A549 (cell line): ENCODE measurements at regions not wholly inside any gene's neighbourhood (a gene's known extent, or its start where the extent isn't known, plus 50 kb on each side); places are given as distances from the start of the nearest gene placed in this dataset.

ENCODE experiments used
- ATAC-seq, 2 experiments: fragments of 200-7000 bp in 1 of 2; fragments of >200 bp in 1 of 2; cut with Nextera tagmentation in 1 of 2; cut with Tn5 transposase in 1 of 2; 3 replicates each; pipeline versions ENCODE4 v1.8.0 to v1.9.1; 2018 to 2020; ENCODE audit warnings: mild to moderate bottlenecking in 1 of 2, moderate library complexity in 1 of 2
- CTCF ChIA-PET: fragments of 300-600 bp; sonication (Branson Sonifier 250); formaldehyde crosslinking; extraction: SDS; loops from one replicate; lab custom pipeline; 2021; ENCODE audit warnings: antibody characterized with exemption, inconsistent platforms; lab: Yijun Ruan, JAX
- POLR2A ChIA-PET: fragments of 350-600 bp; formaldehyde crosslinking; extraction: SDS; loops from one replicate; lab custom pipeline; 2021; ENCODE audit warnings: antibody characterized with exemption, inconsistent platforms; lab: Yijun Ruan, JAX
- DNase-seq, 2 experiments: peaks; one replicate each; pipeline versions ENCODE4 v3.0.0 to v3.0.0-alpha.2; 2011 to 2016; ENCODE audit warnings: low read depth in 1 of 2, low spot score in 1 of 2
- FAIRE-seq: peaks from 2 replicates; lab custom pipeline; 2011; peaks lifted over from hg19 to GRCh38; lab: Jason Lieb, UNC
- H3K27ac ChIP-seq, 2 experiments: fragments of >200 bp; sonication (Bioruptor Twin); formaldehyde crosslinking; 3 replicates each; pipeline ENCODE4 v1.5.1; 2016 to 2017
- H3K4me1 ChIP-seq: fragments of >200 bp; sonication (Bioruptor Twin); formaldehyde crosslinking; 3 replicates; pipeline ENCODE4 v1.6.1; 2016
- H3K4me2 ChIP-seq: fragments of >200 bp; sonication (Bioruptor Twin); formaldehyde crosslinking; 3 replicates; pipeline ENCODE4 v1.6.1; 2016
- H3K4me3 ChIP-seq: fragments of >200 bp; sonication (Bioruptor Twin); formaldehyde crosslinking; 3 replicates; pipeline ENCODE4 v1.5.1; 2016
- H3K9me3 ChIP-seq: fragments of >200 bp; sonication (Bioruptor Twin); formaldehyde crosslinking; 3 replicates; pipeline ENCODE4 v1.6.1; 2016
- CBX2 ChIP-seq: fragments of 200-600 bp; sonication (generic); IDR thresholded peaks from 2 replicates; pipeline ENCODE4 v1.6.1; 2016; ENCODE audit warnings: low read depth, mild to moderate bottlenecking, borderline replicate concordance
- CEBPB ChIP-seq, 2 experiments: fragments of >200 bp in 1 of 2; sonication (Bioruptor Twin) in 1 of 2; formaldehyde crosslinking in 1 of 2; IDR thresholded peaks; 2 replicates each; pipeline ENCODE4 v1.6.1; 2012 to 2016
- EHMT2 ChIP-seq: fragments of 200-600 bp; sonication (generic); IDR thresholded peaks from 2 replicates; pipeline ENCODE4 v1.6.1; 2016; ENCODE audit warnings: antibody characterized with exemption, low read depth, mild to moderate bottlenecking, moderate library complexity
- FOSB ChIP-seq: fragments of 250-450 bp; sonication (Bioruptor Pico); IDR thresholded peaks from 2 replicates; pipeline ENCODE4 v1.5.0; 2020; ENCODE audit warnings: mild to moderate bottlenecking, moderate library complexity
- FOXS1 ChIP-seq: fragments of 250-450 bp; sonication (Bioruptor Pico); IDR thresholded peaks from 2 replicates; pipeline ENCODE4 v1.5.0; 2020; ENCODE audit warnings: mild to moderate bottlenecking, moderate library complexity
- GATA3 ChIP-seq: IDR thresholded peaks from 2 replicates; pipeline ENCODE4 v1.6.1; 2012; ENCODE audit warnings: borderline replicate concordance
- HOXA7 ChIP-seq: fragments of 250-450 bp; sonication (Bioruptor Pico); IDR thresholded peaks from 2 replicates; pipeline ENCODE4 v1.5.0; 2020; ENCODE audit warnings: mild to moderate bottlenecking, moderate library complexity
- HOXB13 ChIP-seq: fragments of 250-450 bp; sonication (Bioruptor Pico); IDR thresholded peaks from 2 replicates; pipeline ENCODE4 v1.5.0; 2020; ENCODE audit warnings: low read depth, mild to moderate bottlenecking, moderate library complexity
- JUN ChIP-seq, 2 experiments: fragments of >200 bp; sonication (Bioruptor Twin); formaldehyde crosslinking; IDR thresholded peaks; 2 replicates in 1 of 2; 3 replicates in 1 of 2; pipeline ENCODE4 v1.6.1; 2016 to 2017
- JUNB ChIP-seq: fragments of >200 bp; sonication (Bioruptor Twin); formaldehyde crosslinking; IDR thresholded peaks from 2 replicates; pipeline ENCODE4 v1.6.1; 2016
- KDM1A ChIP-seq: fragments of 200-600 bp; sonication (generic); IDR thresholded peaks from 2 replicates; pipeline ENCODE4 v1.6.1; 2016; ENCODE audit warnings: low read depth, mild to moderate bottlenecking
- MAZ ChIP-seq: fragments of 150-350 bp; IDR thresholded peaks from 2 replicates; pipeline ENCODE4 v1.6.1; 2014; ENCODE audit warnings: antibody characterized with exemption, low read depth, low read length, borderline replicate concordance
- NFE2L2 ChIP-seq: fragments of 150-350 bp; conservative IDR thresholded peaks from 2 replicates; pipeline ENCODE4 v1.6.1; 2014; ENCODE audit warnings: low read length
- NR3C1 ChIP-seq: fragments of >200 bp; sonication (Bioruptor Twin); formaldehyde crosslinking; IDR thresholded peaks from 3 replicates; pipeline ENCODE4 v1.6.1; 2017
- POLR2A ChIP-seq: IDR thresholded peaks from 2 replicates; pipeline ENCODE4 v1.6.1; 2012; ENCODE audit warnings: mild to moderate bottlenecking, low read length
- RCOR1 ChIP-seq: fragments of 150-350 bp; IDR thresholded peaks from 2 replicates; pipeline ENCODE4 v1.6.1; 2014; ENCODE audit warnings: antibody characterized with exemption, low read length, low read depth
- RFX5 ChIP-seq: fragments of 450-650 bp; IDR thresholded peaks from 2 replicates; pipeline ENCODE4 v1.7.1; 2014; ENCODE audit warnings: antibody characterized with exemption, mild to moderate bottlenecking, moderate library complexity
- TP53 ChIP-seq: fragments of 250-450 bp; sonication (Bioruptor Pico); IDR thresholded peaks from 2 replicates; pipeline ENCODE4 v1.5.0; 2021; ENCODE audit warnings: mild to moderate bottlenecking, moderate library complexity
- WGBS: methylation state at CpG from one replicate; pipeline ENCODE4 v1.1.6; 2017; ENCODE audit errors: missing lambda C conversion rate; 5-methylcytosine and 5-hydroxymethylcytosine counted together
- TF ChIP-seq, protein P1 (sequence below): IDR thresholded peaks from 2 replicates; pipeline ENCODE4 v1.6.1; 2012
- TF ChIP-seq, protein P2 (sequence below): IDR thresholded peaks from 2 replicates; pipeline ENCODE4 v1.6.1; 2012
- TF ChIP-seq, protein P3 (sequence below): IDR thresholded peaks from 2 replicates; pipeline ENCODE4 v1.6.1; 2012; ENCODE audit warnings: low read depth, borderline replicate concordance
- TF ChIP-seq, protein P4 (sequence below): fragments of 250-450 bp; sonication (Bioruptor Pico); IDR thresholded peaks from 2 replicates; pipeline ENCODE4 v1.5.0; 2020; ENCODE audit warnings: low read depth, mild to moderate bottlenecking, moderate library complexity
- TF ChIP-seq, protein P5 (sequence below): fragments of 250-450 bp; sonication (Bioruptor Pico); IDR thresholded peaks from 2 replicates; pipeline ENCODE4 v1.5.0; 2021; ENCODE audit warnings: mild to moderate bottlenecking, moderate library complexity, borderline replicate concordance
- TF ChIP-seq, protein P6 (sequence below): fragments of 150-350 bp; IDR thresholded peaks from 2 replicates; pipeline ENCODE4 v1.6.1; 2014; ENCODE audit warnings: low read depth, mild to moderate bottlenecking, low read length

DNA sequence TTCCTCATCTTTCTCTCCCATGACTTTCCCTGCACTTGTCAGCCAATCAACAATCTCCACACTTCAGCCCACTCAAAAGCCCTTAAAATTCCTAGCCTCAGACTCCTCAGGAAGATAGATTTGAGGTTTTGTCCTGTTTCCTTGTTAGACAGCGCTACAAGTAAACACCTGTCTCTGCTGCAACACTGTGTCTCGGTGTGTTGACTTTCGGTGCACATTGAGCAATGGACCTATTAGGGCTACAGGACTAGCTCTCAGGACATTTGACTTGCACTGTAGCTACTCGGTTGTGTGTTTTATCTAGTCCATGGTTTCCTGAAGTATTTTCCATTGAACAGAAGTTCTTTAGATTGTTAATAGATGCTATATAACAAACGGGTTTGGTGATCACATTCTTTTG lies 140.9 kb upstream of the XPO1 start (continued):
- TF ChIP-seq, protein P1, sequence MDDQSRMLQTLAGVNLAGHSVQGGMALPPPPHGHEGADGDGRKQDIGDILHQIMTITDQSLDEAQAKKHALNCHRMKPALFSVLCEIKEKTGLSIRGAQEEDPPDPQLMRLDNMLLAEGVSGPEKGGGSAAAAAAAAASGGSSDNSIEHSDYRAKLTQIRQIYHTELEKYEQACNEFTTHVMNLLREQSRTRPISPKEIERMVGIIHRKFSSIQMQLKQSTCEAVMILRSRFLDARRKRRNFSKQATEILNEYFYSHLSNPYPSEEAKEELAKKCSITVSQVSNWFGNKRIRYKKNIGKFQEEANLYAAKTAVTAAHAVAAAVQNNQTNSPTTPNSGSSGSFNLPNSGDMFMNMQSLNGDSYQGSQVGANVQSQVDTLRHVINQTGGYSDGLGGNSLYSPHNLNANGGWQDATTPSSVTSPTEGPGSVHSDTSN = no peak

DNA sequence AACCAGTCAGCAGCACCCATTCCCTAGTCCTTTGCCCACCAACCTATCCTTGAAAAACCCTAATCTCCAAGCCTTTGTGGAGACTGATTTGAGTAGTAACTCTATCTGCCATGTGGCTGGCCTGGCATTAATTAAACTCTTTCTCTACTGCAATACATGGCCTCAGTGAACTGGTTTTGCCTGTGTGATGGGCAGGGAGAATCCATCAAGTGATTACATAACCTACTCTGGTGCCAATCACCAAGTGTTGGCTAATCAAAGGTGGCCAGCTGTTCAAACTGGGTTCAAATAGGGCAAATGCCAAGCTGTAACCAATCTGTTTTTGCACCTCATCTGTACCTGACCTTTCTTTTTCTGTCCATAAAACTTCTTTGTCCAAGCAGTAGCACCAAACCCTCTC lies 139.8 kb upstream of the XPO1 start:
- no peaks in the 10 kb centered on the region for H3K4me1 ChIP-seq
- DNase-seq (no peak), ATAC-seq (no peak), FAIRE-seq (no peak)
- ChIA-PET CTCF (no interaction called here), POLR2A (no interaction called here)
- no peak overlapping the region for H3K27ac ChIP-seq
- H3K4me3 ChIP-seq = no peak overlapping the region
- TF ChIP-seq HOXB13 (CRISPR knock-in tag) (no peak), NR3C1 (no peak), GATA3 (no peak), CEBPB (IDR thresholded peaks at IDR 0.05) (no peak)
- TF ChIP-seq, protein P1 = no peak
- TF ChIP-seq, protein P2, sequence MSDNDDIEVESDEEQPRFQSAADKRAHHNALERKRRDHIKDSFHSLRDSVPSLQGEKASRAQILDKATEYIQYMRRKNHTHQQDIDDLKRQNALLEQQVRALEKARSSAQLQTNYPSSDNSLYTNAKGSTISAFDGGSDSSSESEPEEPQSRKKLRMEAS = no peak
- TF ChIP-seq, protein P3, sequence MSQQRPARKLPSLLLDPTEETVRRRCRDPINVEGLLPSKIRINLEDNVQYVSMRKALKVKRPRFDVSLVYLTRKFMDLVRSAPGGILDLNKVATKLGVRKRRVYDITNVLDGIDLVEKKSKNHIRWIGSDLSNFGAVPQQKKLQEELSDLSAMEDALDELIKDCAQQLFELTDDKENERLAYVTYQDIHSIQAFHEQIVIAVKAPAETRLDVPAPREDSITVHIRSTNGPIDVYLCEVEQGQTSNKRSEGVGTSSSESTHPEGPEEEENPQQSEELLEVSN = no peak
- H3K9me3 ChIP-seq = peaks cover 23% of the 10 kb centered on the region
- no peak overlapping the region for H3K4me2 ChIP-seq

DNA sequence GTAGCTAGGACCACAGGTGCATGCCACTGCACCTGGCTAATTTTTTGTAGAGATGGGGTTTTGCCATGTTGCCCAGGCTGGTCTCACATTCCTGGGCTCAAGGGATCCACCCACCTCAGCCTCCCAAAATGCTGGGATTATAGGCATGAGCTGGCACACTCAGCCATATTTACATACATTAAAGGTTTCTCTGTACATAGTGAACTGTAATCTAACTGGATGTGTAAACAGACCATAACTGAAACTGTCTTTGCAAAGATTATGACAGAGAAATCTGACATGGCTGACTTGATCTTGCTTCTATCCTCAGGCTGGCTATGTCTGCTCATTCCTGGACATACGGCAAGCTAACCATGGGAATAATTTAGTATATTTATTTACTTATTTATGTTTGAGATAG lies 139.2 kb upstream of the XPO1 start:
- Histone ChIP-seq H3K4me2 (no peak overlapping the region), H3K9me3 (peaks cover 23% of the 10 kb centered on the region), H3K27ac (no peak overlapping the region), H3K4me1 (peaks cover 2% of the 10 kb centered on the region), H3K4me3 (no peak overlapping the region)
- ATAC-seq (no peak), DNase-seq (no peak), FAIRE-seq (no peak)
- ChIA-PET POLR2A (no interaction called here), CTCF (interaction anchor here (0.8 kb wide), 1 partner anchor 9 kb away, joined by 3 read pairs; no protein-coding TSS in a partner anchor)
- 82% methylated on average over 1 of the region's 1 CpG for WGBS
- TF ChIP-seq MAZ (no peak), CBX2 (no peak), JUNB (no peak), RFX5 (no peak), FOSB (CRISPR knock-in tag) (no peak), EHMT2 (no peak), NFE2L2 (no peak), NR3C1 (no peak), JUN (IDR thresholded peaks at IDR 0.05) (no peak), POLR2A (no peak), KDM1A (no peak), HOXA7 (no peak), RCOR1 (no peak), TP53 (CRISPR knock-in tag) (no peak), CEBPB (IDR thresholded peaks at IDR 0.05) (no peak), FOXS1 (CRISPR knock-in tag) (no peak)
- TF ChIP-seq, protein P4, sequence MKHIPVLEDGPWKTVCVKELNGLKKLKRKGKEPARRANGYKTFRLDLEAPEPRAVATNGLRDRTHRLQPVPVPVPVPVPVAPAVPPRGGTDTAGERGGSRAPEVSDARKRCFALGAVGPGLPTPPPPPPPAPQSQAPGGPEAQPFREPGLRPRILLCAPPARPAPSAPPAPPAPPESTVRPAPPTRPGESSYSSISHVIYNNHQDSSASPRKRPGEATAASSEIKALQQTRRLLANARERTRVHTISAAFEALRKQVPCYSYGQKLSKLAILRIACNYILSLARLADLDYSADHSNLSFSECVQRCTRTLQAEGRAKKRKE (CRISPR knock-in tag) = no peak
- TF ChIP-seq, protein P5, sequence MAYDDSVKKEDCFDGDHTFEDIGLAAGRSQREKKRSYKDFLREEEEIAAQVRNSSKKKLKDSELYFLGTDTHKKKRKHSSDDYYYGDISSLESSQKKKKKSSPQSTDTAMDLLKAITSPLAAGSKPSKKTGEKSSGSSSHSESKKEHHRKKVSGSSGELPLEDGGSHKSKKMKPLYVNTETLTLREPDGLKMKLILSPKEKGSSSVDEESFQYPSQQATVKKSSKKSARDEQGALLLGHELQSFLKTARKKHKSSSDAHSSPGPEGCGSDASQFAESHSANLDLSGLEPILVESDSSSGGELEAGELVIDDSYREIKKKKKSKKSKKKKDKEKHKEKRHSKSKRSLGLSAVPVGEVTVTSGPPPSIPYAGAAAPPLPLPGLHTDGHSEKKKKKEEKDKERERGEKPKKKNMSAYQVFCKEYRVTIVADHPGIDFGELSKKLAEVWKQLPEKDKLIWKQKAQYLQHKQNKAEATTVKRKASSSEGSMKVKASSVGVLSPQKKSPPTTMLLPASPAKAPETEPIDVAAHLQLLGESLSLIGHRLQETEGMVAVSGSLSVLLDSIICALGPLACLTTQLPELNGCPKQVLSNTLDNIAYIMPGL (CRISPR knock-in tag) = no peak
- TF ChIP-seq, protein P6, sequence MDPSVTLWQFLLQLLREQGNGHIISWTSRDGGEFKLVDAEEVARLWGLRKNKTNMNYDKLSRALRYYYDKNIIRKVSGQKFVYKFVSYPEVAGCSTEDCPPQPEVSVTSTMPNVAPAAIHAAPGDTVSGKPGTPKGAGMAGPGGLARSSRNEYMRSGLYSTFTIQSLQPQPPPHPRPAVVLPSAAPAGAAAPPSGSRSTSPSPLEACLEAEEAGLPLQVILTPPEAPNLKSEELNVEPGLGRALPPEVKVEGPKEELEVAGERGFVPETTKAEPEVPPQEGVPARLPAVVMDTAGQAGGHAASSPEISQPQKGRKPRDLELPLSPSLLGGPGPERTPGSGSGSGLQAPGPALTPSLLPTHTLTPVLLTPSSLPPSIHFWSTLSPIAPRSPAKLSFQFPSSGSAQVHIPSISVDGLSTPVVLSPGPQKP = no peak
- TF ChIP-seq, protein P2 = no peak
